Smooth muscle cell (in vitro differentiated cells): ENCODE measurements at regions not wholly inside any gene's neighbourhood (a gene's known extent, or its start where the extent isn't known, plus 50 kb on each side); places are given as distances from the start of the nearest gene placed in this dataset.

Experiments used
- DNase-seq: peaks from one replicate; lab custom pipeline; 2025; ENCODE audit not compliant: unreplicated experiment; lab: John Stamatoyannopoulos, UW
- H2AFZ ChIP-seq: fragments of 200-600 bp; sonication (generic); 2 replicates; pipeline ENCODE4 v1.6.0; 2016; ENCODE audit warnings: antibody characterized with exemption, low read depth, mild to moderate bottlenecking
- H3F3A ChIP-seq: fragments of 200-600 bp; sonication (generic); 2 replicates; pipeline ENCODE4 v1.6.0; 2017; ENCODE audit warnings: antibody characterized with exemption, low read depth
- H3K27ac ChIP-seq: fragments of 200-600 bp; sonication (generic); 2 replicates; pipeline ENCODE4 v1.5.1; 2016; ENCODE audit warnings: low read depth, mild to moderate bottlenecking
- H3K27me3 ChIP-seq: fragments of 200-600 bp; sonication (generic); 2 replicates; pipeline ENCODE4 v1.6.1; 2016; ENCODE audit warnings: low read depth, mild to moderate bottlenecking
- H3K36me3 ChIP-seq: fragments of 200-600 bp; sonication (generic); 2 replicates; pipeline ENCODE4 v1.5.1; 2016; ENCODE audit warnings: low read depth
- H3K4me1 ChIP-seq: fragments of 200-600 bp; sonication (generic); 2 replicates; pipeline ENCODE4 v1.5.1; 2016; ENCODE audit warnings: low read depth
- H3K4me2 ChIP-seq: fragments of 200-600 bp; sonication (generic); 2 replicates; pipeline ENCODE4 v1.6.0; 2016; ENCODE audit warnings: mild to moderate bottlenecking
- H3K4me3 ChIP-seq: fragments of 200-600 bp; sonication (generic); 2 replicates; pipeline ENCODE4 v1.5.1; 2016; ENCODE audit warnings: mild to moderate bottlenecking
- H3K79me2 ChIP-seq: fragments of 200-600 bp; sonication (generic); 2 replicates; pipeline ENCODE4 v1.6.0; 2016; ENCODE audit warnings: low read depth, mild to moderate bottlenecking
- H3K9ac ChIP-seq: fragments of 200-600 bp; sonication (generic); 2 replicates; pipeline ENCODE4 v1.6.0; 2016; ENCODE audit warnings: low read depth
- H3K9me3 ChIP-seq: fragments of 200-600 bp; sonication (generic); replicated peaks from 2 replicates; pipeline ENCODE4 v1.5.1; 2016; ENCODE audit warnings: low read depth
- H4K20me1 ChIP-seq: fragments of 200-600 bp; sonication (generic); 2 replicates; pipeline ENCODE4 v1.6.0; 2016; ENCODE audit warnings: low read depth
- CTCF ChIP-seq: fragments of 200-600 bp; sonication (generic); IDR thresholded peaks from 2 replicates; pipeline ENCODE4 v1.5.1; 2017; ENCODE audit warnings: borderline replicate concordance, mild to moderate bottlenecking, antibody characterized with exemption; ENCODE audit not compliant: insufficient read depth, poor library complexity, severe bottlenecking
- WGBS: methylation state at CpG from one replicate; pipeline ENCODE4 v1.1.7; 2016; ENCODE audit warnings: low lambda C conversion rate; 5-methylcytosine and 5-hydroxymethylcytosine counted together

GRCh38 chr4:81740487-81740886, 268.8 kb upstream of the RASGEF1B start:
- H3K4me3 ChIP-seq: no peak overlapping the region
- H2AFZ ChIP-seq: no peak overlapping the region
- TF ChIP-seq CTCF: no peak
- no peaks in the 10 kb centered on the region for H4K20me1 ChIP-seq
- no peak overlapping the region for H3K27ac ChIP-seq
- no peak overlapping the region for H3K9ac ChIP-seq
- no peaks in the 10 kb centered on the region for H3K9me3 ChIP-seq
- H3K27me3 ChIP-seq: no peaks in the 10 kb centered on the region
- no peaks in the 10 kb centered on the region for H3F3A ChIP-seq
- no peaks in the 10 kb centered on the region for H3K36me3 ChIP-seq
- H3K4me1 ChIP-seq: no peaks in the 10 kb centered on the region
- H3K79me2 ChIP-seq: no peaks in the 10 kb centered on the region
- DNase-seq: no peak
- no peak overlapping the region for H3K4me2 ChIP-seq

- H3K36me3 ChIP-seq: no peaks in the 10 kb centered on the region
- H3K79me2 ChIP-seq: no peaks in the 10 kb centered on the region
- no peak overlapping the region for H3K4me2 ChIP-seq
- no peaks in the 10 kb centered on the region for H3K27me3 ChIP-seq
- H4K20me1 ChIP-seq: no peaks in the 10 kb centered on the region
- H3F3A ChIP-seq: no peaks in the 10 kb centered on the region
- no peak overlapping the region for H3K9ac ChIP-seq
- H3K9me3 ChIP-seq: no peaks in the 10 kb centered on the region
- no peak overlapping the region for H3K4me3 ChIP-seq
- TF ChIP-seq CTCF: no peak
- no peak overlapping the region for H2AFZ ChIP-seq
- no peaks in the 10 kb centered on the region for H3K4me1 ChIP-seq
- DNase-seq: no peak
- H3K27ac ChIP-seq: no peak overlapping the region
Measured at GRCh38 chr4:81738891-81739290, 267.2 kb upstream of the RASGEF1B start.

- Histone ChIP-seq H4K20me1 (no peaks in the 10 kb centered on the region), H3K9ac (no peak overlapping the region), H3K4me3 (no peak overlapping the region), H3K79me2 (no peaks in the 10 kb centered on the region), H3K4me2 (no peak overlapping the region), H2AFZ (no peak overlapping the region), H3K9me3 (no peaks in the 10 kb centered on the region), H3K27ac (no peak overlapping the region), H3F3A (no peaks in the 10 kb centered on the region), H3K27me3 (no peaks in the 10 kb centered on the region), H3K4me1 (no peaks in the 10 kb centered on the region), H3K36me3 (no peaks in the 10 kb centered on the region)
- TF ChIP-seq CTCF: no peak
- no peak for DNase-seq
- 88% methylated on average over 2 of the region's 2 CpGs for WGBS
Measured at GRCh38 chr4:81737865-81738559, 266.3 kb upstream of the RASGEF1B start.

- WGBS: 76% methylated on average over 2 of the region's 2 CpGs
- no peak overlapping the region for H3K4me3 ChIP-seq
- no peak for DNase-seq
- no peaks in the 10 kb centered on the region for H3F3A ChIP-seq
- H3K27ac ChIP-seq: no peak overlapping the region
- no peak overlapping the region for H3K4me2 ChIP-seq
- H2AFZ ChIP-seq: no peak overlapping the region
- H3K79me2 ChIP-seq: no peaks in the 10 kb centered on the region
- H4K20me1 ChIP-seq: no peaks in the 10 kb centered on the region
- no peak overlapping the region for H3K9ac ChIP-seq
- no peaks in the 10 kb centered on the region for H3K4me1 ChIP-seq
- no peaks in the 10 kb centered on the region for H3K9me3 ChIP-seq
- no peaks in the 10 kb centered on the region for H3K36me3 ChIP-seq
- no peak for TF ChIP-seq CTCF
- H3K27me3 ChIP-seq: no peaks in the 10 kb centered on the region
Measured at GRCh38 chr4:81736324-81736723, 264.6 kb upstream of the RASGEF1B start.
